Nephron progenitor cell (in vitro differentiated cells): ENCODE measurements at regions not wholly inside any gene's neighbourhood (a gene's known extent, or its start where the extent isn't known, plus 50 kb on each side); places are given as distances from the start of the nearest gene placed in this dataset.
A peak's percentile ranks its signal among the peaks of the same experiment; 100 is the strongest.

Source experiments
- DNase-seq: peaks from one replicate; pipeline ENCODE4 v3.0.0; 2021
- H3K27ac Mint-ChIP-seq: 2 replicates; pipeline ENCODE4 v1.8.0; 2021; ENCODE audit warnings: mild to moderate bottlenecking, moderate library complexity, mixed read lengths
- H3K27me3 Mint-ChIP-seq: 2 replicates; pipeline ENCODE4 v1.8.0; 2021; ENCODE audit warnings: mild to moderate bottlenecking, low read depth, mixed read lengths; ENCODE audit not compliant: poor library complexity
- H3K36me3 Mint-ChIP-seq: 2 replicates; pipeline ENCODE4 v1.8.0; 2021; ENCODE audit warnings: low read depth, mixed read lengths
- H3K4me1 Mint-ChIP-seq: 2 replicates; pipeline ENCODE4 v1.8.0; 2021; ENCODE audit warnings: mixed read lengths
- H3K4me3 Mint-ChIP-seq: 2 replicates; pipeline ENCODE4 v1.8.0; 2021; ENCODE audit warnings: mild to moderate bottlenecking, moderate library complexity, mixed read lengths
- H3K9me3 Mint-ChIP-seq: 2 replicates; pipeline ENCODE4 v1.8.0; 2021; ENCODE audit warnings: mild to moderate bottlenecking, moderate library complexity, mixed read lengths
- CTCF ChIP-seq: fragments of 200-600 bp; sonication (generic); IDR thresholded peaks from 2 replicates; pipeline ENCODE4 v1.5.0; 2021; ENCODE audit warnings: antibody characterized with exemption

GRCh38 chr11:27241311-27242122 lies 121.5 kb downstream of the CCDC34 start:
- no peak for DNase-seq
- Mint-ChIP-seq H3K4me1 (peaks cover 64% of the 10 kb centered on the region), H3K4me3 (no peak overlapping the region), H3K36me3 (peaks cover 21% of the 10 kb centered on the region), H3K27me3 (no peaks in the 10 kb centered on the region), H3K9me3 (peaks cover 21% of the 10 kb centered on the region), H3K27ac (no peak overlapping the region)
- no peak for TF ChIP-seq CTCF

GRCh38 chr11:27239305-27239942 lies 123.6 kb downstream of the CCDC34 start:
- H3K4me3 Mint-ChIP-seq = no peak overlapping the region
- peaks cover 11% of the 10 kb centered on the region for H3K36me3 Mint-ChIP-seq
- H3K27me3 Mint-ChIP-seq = no peaks in the 10 kb centered on the region
- peaks cover 16% of the 10 kb centered on the region for H3K9me3 Mint-ChIP-seq
- no peak for DNase-seq
- H3K27ac Mint-ChIP-seq = peak overlapping the region; percentile 92
- peaks cover 75% of the 10 kb centered on the region for H3K4me1 Mint-ChIP-seq
- no peak for TF ChIP-seq CTCF

GRCh38 chr11:27238811-27239210 lies 124.2 kb downstream of the CCDC34 start:
- peak overlapping the region; percentile 92 for H3K27ac Mint-ChIP-seq
- TF ChIP-seq CTCF = no peak
- H3K27me3 Mint-ChIP-seq = peaks cover 2% of the 10 kb centered on the region
- H3K4me3 Mint-ChIP-seq = no peak overlapping the region
- H3K9me3 Mint-ChIP-seq = peaks cover 10% of the 10 kb centered on the region
- DNase-seq = no peak
- peaks cover 6% of the 10 kb centered on the region for H3K36me3 Mint-ChIP-seq
- peaks cover 81% of the 10 kb centered on the region for H3K4me1 Mint-ChIP-seq

- H3K9me3 Mint-ChIP-seq = no peaks in the 10 kb centered on the region
- H3K4me3 Mint-ChIP-seq = no peak overlapping the region
Observed at GRCh38 chr11:27237643-27238042, 125.4 kb downstream of the CCDC34 start.

GRCh38 chr11:27234961-27235360 lies 128.1 kb downstream of the CCDC34 start:
- Mint-ChIP-seq H3K27ac (peak overlapping the region; percentile 98), H3K4me3 (peak overlapping the region; percentile 26), H3K27me3 (peaks cover 6% of the 10 kb centered on the region), H3K9me3 (no peaks in the 10 kb centered on the region), H3K4me1 (peaks cover 74% of the 10 kb centered on the region), H3K36me3 (no peaks in the 10 kb centered on the region)
- DNase-seq = no peak
- no peak for TF ChIP-seq CTCF

More at GRCh38 chr11:27237643-27238042, 125.4 kb downstream of the CCDC34 start:
- Mint-ChIP-seq H3K27ac (peak overlapping the region; percentile 96), H3K27me3 (peaks cover 6% of the 10 kb centered on the region), H3K4me1 (peaks cover 82% of the 10 kb centered on the region), H3K36me3 (no peaks in the 10 kb centered on the region)
- TF ChIP-seq CTCF = no peak
- peak; percentile 26 for DNase-seq
